HEK293 (cell line): ENCODE measurements at regions not wholly inside any gene's neighbourhood (a gene's known extent, or its start where the extent isn't known, plus 50 kb on each side); places are given as distances from the start of the nearest gene placed in this dataset.

ENCODE experiments used
- EGR2 ChIP-seq: fragments of 450-650 bp; formaldehyde crosslinking; IDR thresholded peaks from 2 replicates; pipeline ENCODE4 v1.5.1; 2016; ENCODE audit warnings: low read depth, missing biosample characterization, missing genetic modification characterization
- MYNN ChIP-seq: fragments of 450-650 bp; formaldehyde crosslinking; IDR thresholded peaks from 2 replicates; pipeline ENCODE4 v1.5.1; 2016; ENCODE audit warnings: missing biosample characterization, missing genetic modification characterization, borderline replicate concordance
- ZBTB8A ChIP-seq: fragments of 450-650 bp; formaldehyde crosslinking; IDR thresholded peaks from 2 replicates; pipeline ENCODE4 v1.5.1; 2016; ENCODE audit warnings: missing biosample characterization, missing genetic modification characterization
- ZNF133 ChIP-seq: fragments of 450-650 bp; formaldehyde crosslinking; IDR thresholded peaks from 2 replicates; pipeline ENCODE4 v1.5.1; 2016; ENCODE audit warnings: missing biosample characterization, missing genetic modification characterization
- ZNF24 ChIP-seq: fragments of 450-650 bp; formaldehyde crosslinking; IDR thresholded peaks from 2 replicates; pipeline ENCODE4 v1.5.1; 2016; ENCODE audit warnings: missing biosample characterization, missing genetic modification characterization
- ZNF335 ChIP-seq: fragments of 450-650 bp; formaldehyde crosslinking; conservative IDR thresholded peaks from 2 replicates; pipeline ENCODE4 v1.5.1; 2016; ENCODE audit warnings: missing biosample characterization, missing genetic modification characterization
- ZNF660 ChIP-seq: fragments of 450-650 bp; IDR thresholded peaks from 2 replicates; pipeline ENCODE4 v1.5.1; 2018; ENCODE audit warnings: missing biosample characterization, mild to moderate bottlenecking, missing genetic modification characterization
- TF ChIP-seq, protein P1 (sequence below): fragments of 450-650 bp; formaldehyde crosslinking; IDR thresholded peaks from 2 replicates; pipeline ENCODE4 v1.5.1; 2016; ENCODE audit warnings: missing biosample characterization, missing genetic modification characterization
- TF ChIP-seq, protein P2 (sequence below): IDR thresholded peaks from 2 replicates; pipeline ENCODE4 v1.6.1; 2011; ENCODE audit warnings: mild to moderate bottlenecking, low read depth, low read length, borderline replicate concordance
- TF ChIP-seq, protein P3 (sequence below): fragments of 450-650 bp; formaldehyde crosslinking; IDR thresholded peaks from 2 replicates; pipeline ENCODE4 v1.5.1; 2017; ENCODE audit warnings: missing biosample characterization, missing genetic modification characterization

DNA sequence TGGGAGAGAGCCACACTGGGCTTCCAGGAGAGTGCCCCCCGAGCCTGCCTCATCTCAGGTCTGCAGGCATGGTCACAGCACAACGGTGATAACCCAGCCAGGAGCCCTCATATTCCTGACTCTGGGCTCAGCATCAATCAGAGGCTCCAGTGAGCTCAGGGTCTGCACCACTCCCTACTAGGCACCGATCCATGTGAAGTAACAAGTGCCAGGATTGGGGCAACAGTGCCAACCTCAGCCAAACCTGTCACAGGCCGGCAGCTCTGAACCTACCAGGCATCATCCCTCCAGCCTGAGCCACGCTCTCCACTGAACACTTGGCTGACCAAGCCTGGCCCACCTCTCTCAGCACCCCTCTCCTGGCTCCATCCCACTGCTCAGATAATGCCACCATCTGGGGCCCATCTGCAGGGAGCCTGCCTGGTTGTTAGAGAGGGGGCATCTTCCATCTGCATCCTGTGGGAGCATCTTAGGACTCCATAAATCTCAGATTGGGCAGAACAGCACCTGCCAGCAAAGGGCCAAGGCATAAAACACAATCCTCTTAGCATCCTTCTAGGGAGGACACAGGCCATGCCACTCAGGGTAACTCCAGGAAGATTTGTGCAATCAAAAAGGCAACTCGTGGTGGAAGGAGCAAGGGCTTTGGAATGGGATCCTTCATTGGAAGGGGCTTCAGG lies 213.7 kb upstream of the CSF3R start:
- no peak for TF ChIP-seq EGR2
- no peak for TF ChIP-seq ZBTB8A (tag by site-specific recombination)
- TF ChIP-seq, protein P1, sequence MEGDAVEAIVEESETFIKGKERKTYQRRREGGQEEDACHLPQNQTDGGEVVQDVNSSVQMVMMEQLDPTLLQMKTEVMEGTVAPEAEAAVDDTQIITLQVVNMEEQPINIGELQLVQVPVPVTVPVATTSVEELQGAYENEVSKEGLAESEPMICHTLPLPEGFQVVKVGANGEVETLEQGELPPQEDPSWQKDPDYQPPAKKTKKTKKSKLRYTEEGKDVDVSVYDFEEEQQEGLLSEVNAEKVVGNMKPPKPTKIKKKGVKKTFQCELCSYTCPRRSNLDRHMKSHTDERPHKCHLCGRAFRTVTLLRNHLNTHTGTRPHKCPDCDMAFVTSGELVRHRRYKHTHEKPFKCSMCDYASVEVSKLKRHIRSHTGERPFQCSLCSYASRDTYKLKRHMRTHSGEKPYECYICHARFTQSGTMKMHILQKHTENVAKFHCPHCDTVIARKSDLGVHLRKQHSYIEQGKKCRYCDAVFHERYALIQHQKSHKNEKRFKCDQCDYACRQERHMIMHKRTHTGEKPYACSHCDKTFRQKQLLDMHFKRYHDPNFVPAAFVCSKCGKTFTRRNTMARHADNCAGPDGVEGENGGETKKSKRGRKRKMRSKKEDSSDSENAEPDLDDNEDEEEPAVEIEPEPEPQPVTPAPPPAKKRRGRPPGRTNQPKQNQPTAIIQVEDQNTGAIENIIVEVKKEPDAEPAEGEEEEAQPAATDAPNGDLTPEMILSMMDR (tag by site-specific recombination), result no peak
- TF ChIP-seq, protein P2, sequence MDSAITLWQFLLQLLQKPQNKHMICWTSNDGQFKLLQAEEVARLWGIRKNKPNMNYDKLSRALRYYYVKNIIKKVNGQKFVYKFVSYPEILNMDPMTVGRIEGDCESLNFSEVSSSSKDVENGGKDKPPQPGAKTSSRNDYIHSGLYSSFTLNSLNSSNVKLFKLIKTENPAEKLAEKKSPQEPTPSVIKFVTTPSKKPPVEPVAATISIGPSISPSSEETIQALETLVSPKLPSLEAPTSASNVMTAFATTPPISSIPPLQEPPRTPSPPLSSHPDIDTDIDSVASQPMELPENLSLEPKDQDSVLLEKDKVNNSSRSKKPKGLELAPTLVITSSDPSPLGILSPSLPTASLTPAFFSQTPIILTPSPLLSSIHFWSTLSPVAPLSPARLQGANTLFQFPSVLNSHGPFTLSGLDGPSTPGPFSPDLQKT, result no peak
- no peak for TF ChIP-seq ZNF24 (tag by site-specific recombination)
- TF ChIP-seq MYNN (tag by site-specific recombination), result no peak
- TF ChIP-seq ZNF133 (tag by site-specific recombination), result no peak
- no peak for TF ChIP-seq ZNF660 (tag by site-specific recombination)
- TF ChIP-seq, protein P3, sequence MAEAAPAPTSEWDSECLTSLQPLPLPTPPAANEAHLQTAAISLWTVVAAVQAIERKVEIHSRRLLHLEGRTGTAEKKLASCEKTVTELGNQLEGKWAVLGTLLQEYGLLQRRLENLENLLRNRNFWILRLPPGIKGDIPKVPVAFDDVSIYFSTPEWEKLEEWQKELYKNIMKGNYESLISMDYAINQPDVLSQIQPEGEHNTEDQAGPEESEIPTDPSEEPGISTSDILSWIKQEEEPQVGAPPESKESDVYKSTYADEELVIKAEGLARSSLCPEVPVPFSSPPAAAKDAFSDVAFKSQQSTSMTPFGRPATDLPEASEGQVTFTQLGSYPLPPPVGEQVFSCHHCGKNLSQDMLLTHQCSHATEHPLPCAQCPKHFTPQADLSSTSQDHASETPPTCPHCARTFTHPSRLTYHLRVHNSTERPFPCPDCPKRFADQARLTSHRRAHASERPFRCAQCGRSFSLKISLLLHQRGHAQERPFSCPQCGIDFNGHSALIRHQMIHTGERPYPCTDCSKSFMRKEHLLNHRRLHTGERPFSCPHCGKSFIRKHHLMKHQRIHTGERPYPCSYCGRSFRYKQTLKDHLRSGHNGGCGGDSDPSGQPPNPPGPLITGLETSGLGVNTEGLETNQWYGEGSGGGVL (tag by site-specific recombination), result no peak
- TF ChIP-seq ZNF335 (tag by site-specific recombination), result no peak
